ENCODE measurements at regions not wholly inside any gene's neighbourhood (a gene's known extent, or its start where the extent isn't known, plus 50 kb on each side); places are given as distances from the start of the nearest gene placed in this dataset.

- no peak overlapping the region for H3K4me3 ChIP-seq (ENCODE audit: low read length)
- DNase-seq (ENCODE audit: low read depth), result no peak
- TF ChIP-seq CTCF (conservative IDR thresholded peaks at IDR 0.05; ENCODE audit: low read depth, low read length), result no peak
Observed at GRCh38 chr2:104078431-104079157, 775.3 kb upstream of the POU3F3 start.

DNA sequence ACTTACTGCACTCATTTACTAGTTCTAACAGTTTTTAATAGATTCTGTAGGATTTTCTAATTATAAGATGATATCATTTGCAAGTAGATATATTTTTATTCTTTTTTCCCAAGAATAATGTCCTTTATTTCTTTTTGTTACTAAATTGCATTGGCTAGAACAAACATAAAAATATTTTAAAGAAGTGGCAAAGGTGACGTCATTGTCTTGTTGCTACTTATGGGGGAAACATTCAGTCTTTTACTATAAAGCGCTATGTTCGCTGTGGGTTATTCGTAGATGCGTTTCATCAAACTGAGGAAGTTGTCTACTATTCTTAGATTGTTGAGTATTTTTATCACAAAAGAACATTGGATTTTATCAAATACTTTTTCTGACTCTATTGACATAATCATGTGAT lies 765.2 kb upstream of the POU3F3 start:
- TF ChIP-seq CTCF (conservative IDR thresholded peaks at IDR 0.05; ENCODE audit: low read depth, low read length), result no peak
- no peak overlapping the region for H3K4me3 ChIP-seq (ENCODE audit: low read length)
- no peak for DNase-seq (ENCODE audit: low read depth)

DNA sequence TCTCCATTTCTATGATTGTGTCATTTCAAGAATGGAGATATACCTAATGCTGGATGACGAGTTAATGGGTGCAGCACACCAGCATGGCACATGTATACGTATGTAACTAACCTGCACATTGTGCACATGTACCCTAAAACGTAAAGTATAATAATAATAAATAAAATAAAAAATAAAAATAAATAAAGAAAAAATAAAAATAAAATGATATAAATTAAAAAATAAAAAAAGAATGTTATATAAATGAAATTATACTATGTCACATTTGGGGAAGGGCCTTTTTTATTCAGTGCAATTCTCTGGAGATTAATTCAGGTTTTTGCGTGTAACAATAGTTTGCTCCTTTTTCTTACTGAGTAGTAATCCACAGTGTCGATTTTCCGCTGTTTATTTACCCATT lies 763.5 kb upstream of the POU3F3 start:
- DNase-seq (ENCODE audit: low read depth), result no peak
- H3K4me3 ChIP-seq (ENCODE audit: low read length), result no peak overlapping the region
- TF ChIP-seq CTCF (conservative IDR thresholded peaks at IDR 0.05; ENCODE audit: low read depth, low read length), result no peak

DNA sequence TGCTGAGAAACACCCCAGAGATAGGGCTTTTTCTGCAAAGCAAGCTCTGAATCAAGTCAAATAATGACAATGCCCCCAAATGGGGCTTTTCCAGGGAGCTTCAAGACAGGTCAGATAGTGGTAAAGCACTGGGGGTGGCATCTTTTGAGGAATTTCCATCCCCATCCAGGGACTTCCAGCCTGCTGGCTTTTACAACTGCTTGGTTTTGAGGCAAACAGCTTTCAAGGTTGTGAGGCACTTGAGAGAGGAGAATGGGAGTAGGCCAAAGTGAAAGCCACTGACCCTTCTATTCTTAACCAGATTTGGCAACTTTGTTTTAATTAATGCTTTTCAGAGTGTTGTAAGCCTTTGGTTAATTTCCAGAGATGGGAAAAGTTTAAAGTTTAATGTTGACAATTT lies 762.0 kb upstream of the POU3F3 start:
- H3K4me3 ChIP-seq (ENCODE audit: low read length), result no peak overlapping the region
- no peak for TF ChIP-seq CTCF (conservative IDR thresholded peaks at IDR 0.05; ENCODE audit: low read depth, low read length)
- DNase-seq (ENCODE audit: low read depth), result no peak

DNA sequence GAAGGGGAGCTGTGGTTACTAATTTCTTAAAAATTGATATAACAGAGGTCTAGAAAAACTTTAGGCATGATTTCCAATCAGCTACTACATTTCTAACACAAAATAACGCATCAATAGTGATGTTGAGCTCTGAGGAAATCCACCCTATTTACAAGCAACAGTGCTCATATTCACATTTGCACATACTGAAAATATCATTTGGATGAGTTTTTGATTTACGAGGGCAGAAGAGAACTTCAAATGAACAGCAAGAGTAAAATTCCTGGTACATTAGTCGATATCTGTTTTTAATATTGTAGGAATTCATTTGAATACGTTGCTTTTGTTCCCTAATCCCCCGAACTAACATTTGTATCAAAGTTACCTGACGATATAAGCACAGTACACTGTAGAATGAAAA lies 761.0 kb upstream of the POU3F3 start:
- no peak for DNase-seq (ENCODE audit: low read depth)
- H3K4me3 ChIP-seq (ENCODE audit: low read length), result no peak overlapping the region
- TF ChIP-seq CTCF (conservative IDR thresholded peaks at IDR 0.05; ENCODE audit: low read depth, low read length), result no peak

- TF ChIP-seq CTCF (conservative IDR thresholded peaks at IDR 0.05; ENCODE audit: low read depth, low read length), result no peak
- no peak for DNase-seq (ENCODE audit: low read depth)
- no peak overlapping the region for H3K4me3 ChIP-seq (ENCODE audit: low read length)
Observed at GRCh38 chr2:104102615-104103014, 751.3 kb upstream of the POU3F3 start.

- DNase-seq (ENCODE audit: low read depth), result no peak
- H3K4me3 ChIP-seq (ENCODE audit: low read length), result no peak overlapping the region
- no peak for TF ChIP-seq CTCF (conservative IDR thresholded peaks at IDR 0.05; ENCODE audit: low read depth, low read length)
Observed at GRCh38 chr2:104109356-104109755, 744.6 kb upstream of the POU3F3 start.
